SK-N-SH (cell line): ENCODE measurements at regions not wholly inside any gene's neighbourhood (a gene's known extent, or its start where the extent isn't known, plus 50 kb on each side); places are given as distances from the start of the nearest gene placed in this dataset.

Experiments used
- CTCF ChIA-PET: fragments of 300-600, 350-600 bp; formaldehyde crosslinking; extraction: SDS; loops from one replicate; lab custom pipeline; 2021; lab: Yijun Ruan, JAX
- POLR2A ChIA-PET: fragments of 350-600 bp; sonication (Branson Sonifier 250); formaldehyde crosslinking; extraction: SDS; loops from one replicate; lab custom pipeline; 2020; ENCODE audit warnings: antibody characterized with exemption, inconsistent platforms; lab: Yijun Ruan, JAX
- DNase-seq: peaks from one replicate; pipeline ENCODE4 v3.0.0; 2012
- H2AFZ ChIP-seq: fragments of 200-600 bp; sonication (generic); 2 replicates; pipeline ENCODE4 v1.8.1; 2016; ENCODE audit warnings: antibody characterized with exemption, mild to moderate bottlenecking, low read depth
- H3F3A ChIP-seq: fragments of 200-600 bp; sonication (generic); replicated peaks from 2 replicates; pipeline ENCODE3; 2016; ENCODE audit warnings: antibody characterized with exemption, mild to moderate bottlenecking; ENCODE audit not compliant: insufficient read depth
- H3K27ac ChIP-seq, 2 experiments: fragments of 200-500 bp in 1 of 2; fragments of 200-600 bp in 1 of 2; sonication (Bioruptor generic) in 1 of 2; sonication (generic), shearing (Covaris generic) in 1 of 2; 2 replicates each; pipeline versions ENCODE4 v1.5.1 to v1.6.1; 2014 to 2016; ENCODE audit warnings: low read depth in 2 of 2, inconsistent platforms in 1 of 2, low read length in 1 of 2, mild to moderate bottlenecking in 1 of 2, mixed read lengths in 1 of 2
- H3K27me3 ChIP-seq: fragments of 200-600 bp; sonication (generic), shearing (Covaris generic); 2 replicates; pipeline ENCODE4 v1.6.1; 2016; ENCODE audit warnings: mixed run types; ENCODE audit not compliant: insufficient read depth
- H3K36me3 ChIP-seq, 2 experiments: fragments of 200-500 bp in 1 of 2; fragments of 200-600 bp in 1 of 2; sonication (Bioruptor generic) in 1 of 2; sonication (generic) in 1 of 2; replicated peaks in 1 of 2; 2 replicates each; pipeline versions ENCODE3 to v1.5.1; 2014 to 2016; ENCODE audit warnings: low read length in 1 of 2, mild to moderate bottlenecking in 1 of 2; ENCODE audit not compliant: insufficient read depth in 2 of 2, control insufficient read depth in 1 of 2
- H3K4me1 ChIP-seq, 2 experiments: fragments of 200-500 bp in 1 of 2; fragments of 200-600 bp in 1 of 2; sonication (Bioruptor generic) in 1 of 2; sonication (generic), shearing (Covaris generic) in 1 of 2; 2 replicates each; pipeline versions ENCODE4 v1.5.1 to v1.6.1; 2014 to 2016; ENCODE audit warnings: low read depth in 1 of 2, low read length in 1 of 2, mixed run types in 1 of 2; ENCODE audit not compliant: insufficient read depth in 2 of 2, control insufficient read depth in 1 of 2
- H3K4me2 ChIP-seq: fragments of 200-600 bp; sonication (generic), shearing (Covaris generic); 2 replicates; pipeline ENCODE4 v1.6.1; 2017; ENCODE audit warnings: mixed run types
- H3K4me3 ChIP-seq, 2 experiments: fragments of 200-500 bp in 1 of 2; fragments of 200-600 bp in 1 of 2; sonication (Bioruptor generic) in 1 of 2; sonication (generic), shearing (Covaris generic) in 1 of 2; 2 replicates each; pipeline versions ENCODE4 v1.5.1 to v1.8.1; 2014 to 2016; ENCODE audit warnings: low read depth in 2 of 2, inconsistent platforms in 1 of 2, low read length in 1 of 2, mild to moderate bottlenecking in 1 of 2, mixed read lengths in 1 of 2, moderate library complexity in 1 of 2
- H3K79me2 ChIP-seq: fragments of 200-600 bp; sonication (generic); 2 replicates; pipeline ENCODE4 v1.8.1; 2017; ENCODE audit warnings: mild to moderate bottlenecking; ENCODE audit not compliant: insufficient read depth
- H3K9ac ChIP-seq: fragments of 200-600 bp; sonication (generic); 2 replicates; pipeline ENCODE4 v1.6.1; 2017; ENCODE audit warnings: mixed run types
- H3K9me2 ChIP-seq: fragments of 200-600 bp; sonication (generic); 2 replicates; pipeline ENCODE4 v1.6.1; 2017; ENCODE audit warnings: mixed run types
- H3K9me3 ChIP-seq: fragments of 200-600 bp; sonication (generic); 2 replicates; pipeline ENCODE4 v1.6.1; 2017; ENCODE audit warnings: mixed run types, mild to moderate bottlenecking, moderate library complexity
- H4K20me1 ChIP-seq: fragments of 200-600 bp; sonication (generic); 2 replicates; pipeline ENCODE4 v1.6.1; 2017; ENCODE audit warnings: mild to moderate bottlenecking, mixed run types; ENCODE audit not compliant: insufficient read depth
- CHD2 ChIP-seq: fragments of 150-350 bp; IDR thresholded peaks from 2 replicates; pipeline ENCODE4 v1.6.1; 2018; ENCODE audit warnings: low read length; ENCODE audit not compliant: partially characterized antibody
- CTCF ChIP-seq: fragments of 200-600 bp; sonication (generic); IDR thresholded peaks from 2 replicates; pipeline ENCODE4 v1.6.1; 2017; ENCODE audit warnings: antibody characterized with exemption, mild to moderate bottlenecking, moderate library complexity
- EZH2phosphoT487 ChIP-seq: fragments of 200-600 bp; sonication (generic); IDR thresholded peaks from 2 replicates; pipeline ENCODE4 v1.6.1; 2017; ENCODE audit warnings: low read depth, mixed run types, mild to moderate bottlenecking, antibody characterized with exemption, moderate library complexity, borderline replicate concordance
- FOXJ3 ChIP-seq: sonication (generic); formaldehyde crosslinking; IDR thresholded peaks from 2 replicates; pipeline ENCODE4 v1.5.1; 2020; ENCODE audit warnings: mild to moderate bottlenecking, missing genetic modification reagents
- MAX ChIP-seq: IDR thresholded peaks from 2 replicates; pipeline ENCODE4 v1.4.0; 2012; ENCODE audit warnings: low read depth
- MEF2A ChIP-seq: IDR thresholded peaks from 2 replicates; pipeline ENCODE4 v1.4.0; 2012; ENCODE audit warnings: low read depth, borderline replicate concordance
- NFIC ChIP-seq: IDR thresholded peaks from 2 replicates; pipeline ENCODE4 v1.4.0; 2012; ENCODE audit warnings: borderline replicate concordance
- NRF1 ChIP-seq: IDR thresholded peaks from 2 replicates; pipeline ENCODE4 v1.6.1; 2012; ENCODE audit warnings: low read depth, mild to moderate bottlenecking, low read length
- PBX3 ChIP-seq: IDR thresholded peaks from 2 replicates; pipeline ENCODE4; 2012
- POLR2AphosphoS5 ChIP-seq: IDR thresholded peaks from 2 replicates; pipeline ENCODE4 v1.6.1; 2012; ENCODE audit warnings: low read depth, low read length
- RAD21 ChIP-seq: IDR thresholded peaks from 2 replicates; pipeline ENCODE4 v1.6.1; 2012; ENCODE audit warnings: mild to moderate bottlenecking, low read length
- RCOR1 ChIP-seq: fragments of 150-350 bp; IDR thresholded peaks from 2 replicates; pipeline ENCODE4 v1.6.1; 2017; ENCODE audit warnings: antibody characterized with exemption, low read length
- SMC3 ChIP-seq: IDR thresholded peaks from 2 replicates; pipeline ENCODE4 v1.6.1; 2012; ENCODE audit warnings: low read depth, low read length, improper control_type of control experiment
- TCF12 ChIP-seq: IDR thresholded peaks from 2 replicates; pipeline ENCODE4 v1.4.0; 2012
- TEAD4 ChIP-seq: IDR thresholded peaks from 2 replicates; pipeline ENCODE4 v1.4.0; 2012; ENCODE audit warnings: mild to moderate bottlenecking, borderline replicate concordance; ENCODE audit not compliant: insufficient read depth
- ZBTB33 ChIP-seq: IDR thresholded peaks from 2 replicates; pipeline ENCODE4 v1.4.0; 2012; ENCODE audit warnings: low read depth, borderline replicate concordance
- WGBS: methylation state at CpG from one replicate; pipeline ENCODE4 v1.1.6; 2017; ENCODE audit warnings: low lambda C conversion rate; 5-methylcytosine and 5-hydroxymethylcytosine counted together

GRCh38 chr17:79393358-79394052, 217.3 kb downstream of the RBFOX3 start:
- H3K9me2 ChIP-seq, result no peaks in the 10 kb centered on the region
- no peak overlapping the region for H2AFZ ChIP-seq
- no peaks in the 10 kb centered on the region for H3F3A ChIP-seq
- no peaks in the 10 kb centered on the region for H3K9me3 ChIP-seq
- TF ChIP-seq NFIC (no peak), TEAD4 (no peak), NRF1 (peak; percentile 36; the same call in 1 of the 2 replicates), SMC3 (peak; percentile 95), MEF2A (no peak), CHD2 (peak; percentile 33), PBX3 (no peak), EZH2phosphoT487 (no peak), POLR2AphosphoS5 (no peak), RCOR1 (peak; percentile 36; the same call in 1 of the 2 replicates), CTCF (peak; percentile 97), RAD21 (peak; percentile 97), FOXJ3 (CRISPR knock-in tag) (no peak), ZBTB33 (no peak), TCF12 (no peak), MAX (no peak)
- H3K4me2 ChIP-seq, result no peak overlapping the region
- H3K27me3 ChIP-seq, result peaks cover 64% of the 10 kb centered on the region
- CTCF ChIA-PET, result interaction anchor here (0.6 to 23.4 kb wide), 76 partner anchors 9 to 589 kb away, joined by 3 to 1340 read pairs (median 7); partner anchors contain the start of genes ENGASE and RBFOX3
- peak; percentile 97 for DNase-seq
- H3K79me2 ChIP-seq, result no peaks in the 10 kb centered on the region
- no peaks in the 10 kb centered on the region for H3K36me3 ChIP-seq
- no peak overlapping the region for H3K27ac ChIP-seq
- 38% methylated on average over 26 of the region's 31 CpGs for WGBS
- H3K4me1 ChIP-seq, result no peaks in the 10 kb centered on the region; a peak in 1 of 4 replicates
- H4K20me1 ChIP-seq, result no peaks in the 10 kb centered on the region
- H3K4me3 ChIP-seq, result no peak overlapping the region; a peak in 1 of 4 replicates
- POLR2A ChIA-PET, result interaction anchor here (0.6 to 1.4 kb wide), 3 partner anchors 14 to 412 kb away, joined by 3 to 10 read pairs (median 3); no protein-coding TSS in a partner anchor
- H3K9ac ChIP-seq, result no peak overlapping the region
